Kidney epithelial cell (primary cell): ENCODE measurements at regions not wholly inside any gene's neighbourhood (a gene's known extent, or its start where the extent isn't known, plus 50 kb on each side); places are given as distances from the start of the nearest gene placed in this dataset.
"Not testable (repeated sequence)": the region's sequence is repeated elsewhere in the genome, so short reads cannot be mapped to it uniquely, and the experiment has no call there.

ENCODE experiments used
- DNase-seq: peaks from one replicate; pipeline ENCODE4 v3.0.0-alpha.2; 2010; ENCODE audit warnings: low read depth
- H3K27me3 ChIP-seq: 2 replicates; pipeline ENCODE4 v1.6.0; 2011; ENCODE audit warnings: low read length; ENCODE audit not compliant: control insufficient read depth, insufficient read depth
- H3K36me3 ChIP-seq: 2 replicates; pipeline ENCODE4 v1.5.1; 2011; ENCODE audit warnings: low read length; ENCODE audit not compliant: control insufficient read depth, insufficient read depth
- H3K4me3 ChIP-seq: 2 replicates; pipeline ENCODE4 v1.5.1; 2011; ENCODE audit warnings: low read depth, mild to moderate bottlenecking, control low read depth, low read length
- CTCF ChIP-seq: IDR thresholded peaks from 2 replicates; pipeline ENCODE4 v1.5.1; 2011; ENCODE audit warnings: mild to moderate bottlenecking, moderate library complexity, low read length, control low read depth, inconsistent platforms; ENCODE audit not compliant: insufficient read depth, poor library complexity, severe bottlenecking

GRCh38 chr6:166236596-166236995 is 68.9 kb upstream of the TBXT start:
- H3K27me3 ChIP-seq = no peaks in the 10 kb centered on the region
- no peak for DNase-seq
- H3K36me3 ChIP-seq = no peaks in the 10 kb centered on the region
- TF ChIP-seq CTCF = no peak
- H3K4me3 ChIP-seq = no peak overlapping the region

- no peaks in the 10 kb centered on the region for H3K27me3 ChIP-seq
- no peak for TF ChIP-seq CTCF
- H3K36me3 ChIP-seq = no peaks in the 10 kb centered on the region
- H3K4me3 ChIP-seq = no peak overlapping the region
- no peak for DNase-seq
These were observed 68.1 kb upstream of the TBXT start for GRCh38 chr6:166235666-166236292.

GRCh38 chr6:166231181-166231580 is 63.5 kb upstream of the TBXT start:
- not testable (repeated sequence) for H3K36me3 ChIP-seq

GRCh38 chr6:166228839-166229528 is 61.3 kb upstream of the TBXT start:
- no peak for DNase-seq
- Histone ChIP-seq H3K4me3 (no peak overlapping the region), H3K27me3 (peaks cover 9% of the 10 kb centered on the region), H3K36me3 (no peaks in the 10 kb centered on the region)
- TF ChIP-seq CTCF = no peak

More at GRCh38 chr6:166231181-166231580, 63.5 kb upstream of the TBXT start:
- H3K4me3 ChIP-seq, DNase-seq, H3K27me3 ChIP-seq: not testable (repeated sequence)

- Histone ChIP-seq H3K36me3 (no peaks in the 10 kb centered on the region), H3K4me3 (no peak overlapping the region), H3K27me3 (peaks cover 9% of the 10 kb centered on the region)
- no peak for DNase-seq
- TF ChIP-seq CTCF = no peak
These were observed 60.8 kb upstream of the TBXT start for GRCh38 chr6:166228425-166228824.

- no peak for TF ChIP-seq CTCF
- H3K27me3 ChIP-seq = peaks cover 8% of the 10 kb centered on the region
These were observed 55.4 kb upstream of the TBXT start for GRCh38 chr6:166223079-166223478.

More at GRCh38 chr6:166223079-166223478, 55.4 kb upstream of the TBXT start:
- DNase-seq = no peak
- Histone ChIP-seq H3K36me3 (no peaks in the 10 kb centered on the region), H3K4me3 (no peak overlapping the region)
